ENCODE measurements at regions not wholly inside any gene's neighbourhood (a gene's known extent, or its start where the extent isn't known, plus 50 kb on each side); places are given as distances from the start of the nearest gene placed in this dataset.

GRCh38 chr2:236445678-236446077 lies 123.9 kb upstream of the ACKR3 start:
- TF ChIP-seq PRDM15 (CRISPR knock-in tag; IDR thresholded peaks at IDR 0.05): no peak
- no peak for TF ChIP-seq TAF1 (CRISPR knock-in tag; IDR thresholded peaks at IDR 0.05)
- no peak for TF ChIP-seq DPF2 (CRISPR knock-in tag; IDR thresholded peaks at IDR 0.05; ENCODE audit: borderline replicate concordance, low read depth)
- TF ChIP-seq ARNT (IDR thresholded peaks at IDR 0.05): no peak
- no peak for TF ChIP-seq ZHX1 (CRISPR knock-in tag; IDR thresholded peaks at IDR 0.05; ENCODE audit: low read depth)
- TF ChIP-seq NR2F6 (IDR thresholded peaks at IDR 0.05): no peak
- TF ChIP-seq NR2F6 (CRISPR knock-in tag; IDR thresholded peaks at IDR 0.05): no peak
- no peak for TF ChIP-seq REST (IDR thresholded peaks at IDR 0.05; ENCODE audit: borderline replicate concordance in 1 of 2, low read depth in 1 of 2, low read length in 2 of 2)
- TF ChIP-seq ATF2 (CRISPR knock-in tag; IDR thresholded peaks at IDR 0.05): no peak
- TF ChIP-seq HDAC1 (CRISPR knock-in tag; IDR thresholded peaks at IDR 0.05): no peak
- TF ChIP-seq FOXO1 (CRISPR knock-in tag; IDR thresholded peaks at IDR 0.05): no peak
- TF ChIP-seq POLR2A (IDR thresholded peaks at IDR 0.05; ENCODE audit: insufficient read depth in 1 of 2, low read depth in 2 of 2, low read length in 2 of 2): no peak
- no peak for TF ChIP-seq MNT (IDR thresholded peaks at IDR 0.05)
- TF ChIP-seq DRAP1 (CRISPR knock-in tag; IDR thresholded peaks at IDR 0.05): no peak
- no peak for TF ChIP-seq NFRKB (IDR thresholded peaks at IDR 0.05)
